ENCODE measurements at regions not wholly inside any gene's neighbourhood (a gene's known extent, or its start where the extent isn't known, plus 50 kb on each side); places are given as distances from the start of the nearest gene placed in this dataset.

- no peak overlapping the region for H3K27ac ChIP-seq (ENCODE audit: low read depth, low read length)
- H3K9me3 ChIP-seq (ENCODE audit: control insufficient read depth, insufficient read depth, low read depth, low read length), result peaks cover 7% of the 10 kb centered on the region
- peaks cover 9% of the 10 kb centered on the region for H3K4me1 ChIP-seq (ENCODE audit: control insufficient read depth, insufficient read depth, low read length)
- H3K36me3 ChIP-seq (ENCODE audit: control insufficient read depth, insufficient read depth, low read length), result no peaks in the 10 kb centered on the region
- H3K4me3 ChIP-seq (ENCODE audit: low read depth, low read length), result no peak overlapping the region
- no peak overlapping the region for H3K9ac ChIP-seq (ENCODE audit: low read length)
- H3K27me3 ChIP-seq (ENCODE audit: control insufficient read depth, insufficient read depth, low read length), result no peaks in the 10 kb centered on the region
Observed at GRCh38 chr15:100713163-100713867, 110.9 kb downstream of the ASB7 start.

GRCh38 chr15:100714034-100714748, 111.8 kb downstream of the ASB7 start:
- H3K27ac ChIP-seq (ENCODE audit: low read depth, low read length), result no peak overlapping the region
- no peaks in the 10 kb centered on the region for H3K36me3 ChIP-seq (ENCODE audit: control insufficient read depth, insufficient read depth, low read length)
- no peak overlapping the region for H3K9ac ChIP-seq (ENCODE audit: low read length)
- H3K9me3 ChIP-seq (ENCODE audit: control insufficient read depth, insufficient read depth, low read depth, low read length), result peaks cover 7% of the 10 kb centered on the region
- no peaks in the 10 kb centered on the region for H3K27me3 ChIP-seq (ENCODE audit: control insufficient read depth, insufficient read depth, low read length)
- no peak overlapping the region for H3K4me3 ChIP-seq (ENCODE audit: low read depth, low read length)
- peaks cover 9% of the 10 kb centered on the region for H3K4me1 ChIP-seq (ENCODE audit: control insufficient read depth, insufficient read depth, low read length)

GRCh38 chr15:100714749-100715342, 112.5 kb downstream of the ASB7 start:
- Histone ChIP-seq H3K27ac (ENCODE audit: low read depth, low read length) (no peak overlapping the region), H3K4me3 (ENCODE audit: low read depth, low read length) (no peak overlapping the region), H3K27me3 (ENCODE audit: control insufficient read depth, insufficient read depth, low read length) (no peaks in the 10 kb centered on the region), H3K9me3 (ENCODE audit: control insufficient read depth, insufficient read depth, low read depth, low read length) (peaks cover 7% of the 10 kb centered on the region), H3K36me3 (ENCODE audit: control insufficient read depth, insufficient read depth, low read length) (no peaks in the 10 kb centered on the region), H3K4me1 (ENCODE audit: control insufficient read depth, insufficient read depth, low read length) (peaks cover 9% of the 10 kb centered on the region), H3K9ac (ENCODE audit: low read length) (no peak overlapping the region)

GRCh38 chr15:100715571-100716455, 113.4 kb downstream of the ASB7 start:
- H3K9me3 ChIP-seq (ENCODE audit: control insufficient read depth, insufficient read depth, low read depth, low read length), result peaks cover 4% of the 10 kb centered on the region; the same call in 1 of the 2 replicates
- no peaks in the 10 kb centered on the region for H3K27me3 ChIP-seq (ENCODE audit: control insufficient read depth, insufficient read depth, low read length)
- H3K36me3 ChIP-seq (ENCODE audit: control insufficient read depth, insufficient read depth, low read length), result no peaks in the 10 kb centered on the region
- no peak overlapping the region for H3K27ac ChIP-seq (ENCODE audit: low read depth, low read length)
- H3K4me1 ChIP-seq (ENCODE audit: control insufficient read depth, insufficient read depth, low read length), result peaks cover 9% of the 10 kb centered on the region
- H3K9ac ChIP-seq (ENCODE audit: low read length), result no peak overlapping the region
- H3K4me3 ChIP-seq (ENCODE audit: low read depth, low read length), result no peak overlapping the region

GRCh38 chr15:100716456-100717085, 114.2 kb downstream of the ASB7 start:
- Histone ChIP-seq H3K27me3 (ENCODE audit: control insufficient read depth, insufficient read depth, low read length) (no peaks in the 10 kb centered on the region), H3K36me3 (ENCODE audit: control insufficient read depth, insufficient read depth, low read length) (no peaks in the 10 kb centered on the region), H3K9me3 (ENCODE audit: control insufficient read depth, insufficient read depth, low read depth, low read length) (no peaks in the 10 kb centered on the region), H3K4me1 (ENCODE audit: control insufficient read depth, insufficient read depth, low read length) (peaks cover 9% of the 10 kb centered on the region), H3K9ac (ENCODE audit: low read length) (no peak overlapping the region), H3K27ac (ENCODE audit: low read depth, low read length) (no peak overlapping the region), H3K4me3 (ENCODE audit: low read depth, low read length) (no peak overlapping the region)

GRCh38 chr15:100717596-100717995, 115.2 kb downstream of the ASB7 start:
- no peak overlapping the region for H3K9ac ChIP-seq (ENCODE audit: low read length)

GRCh38 chr15:100718075-100718980, 115.9 kb downstream of the ASB7 start:
- H3K4me3 ChIP-seq (ENCODE audit: low read depth, low read length), result no peak overlapping the region
- no peak overlapping the region for H3K9ac ChIP-seq (ENCODE audit: low read length)
- H3K9me3 ChIP-seq (ENCODE audit: control insufficient read depth, insufficient read depth, low read depth, low read length), result no peaks in the 10 kb centered on the region
- H3K36me3 ChIP-seq (ENCODE audit: control insufficient read depth, insufficient read depth, low read length), result no peaks in the 10 kb centered on the region
- no peaks in the 10 kb centered on the region for H3K27me3 ChIP-seq (ENCODE audit: control insufficient read depth, insufficient read depth, low read length)
- H3K27ac ChIP-seq (ENCODE audit: low read depth, low read length), result no peak overlapping the region
- peaks cover 5% of the 10 kb centered on the region for H3K4me1 ChIP-seq (ENCODE audit: control insufficient read depth, insufficient read depth, low read length)

More at GRCh38 chr15:100717596-100717995, 115.2 kb downstream of the ASB7 start:
- no peaks in the 10 kb centered on the region for H3K36me3 ChIP-seq (ENCODE audit: control insufficient read depth, insufficient read depth, low read length)
- peaks cover 9% of the 10 kb centered on the region for H3K4me1 ChIP-seq (ENCODE audit: control insufficient read depth, insufficient read depth, low read length)
- H3K4me3 ChIP-seq (ENCODE audit: low read depth, low read length), result no peak overlapping the region
- no peaks in the 10 kb centered on the region for H3K27me3 ChIP-seq (ENCODE audit: control insufficient read depth, insufficient read depth, low read length)
- H3K27ac ChIP-seq (ENCODE audit: low read depth, low read length), result no peak overlapping the region
- no peaks in the 10 kb centered on the region for H3K9me3 ChIP-seq (ENCODE audit: control insufficient read depth, insufficient read depth, low read depth, low read length)

- Histone ChIP-seq H3K9ac (ENCODE audit: low read length) (no peak overlapping the region), H3K27ac (ENCODE audit: low read depth, low read length) (no peak overlapping the region), H3K36me3 (ENCODE audit: control insufficient read depth, insufficient read depth, low read length) (no peaks in the 10 kb centered on the region), H3K9me3 (ENCODE audit: control insufficient read depth, insufficient read depth, low read depth, low read length) (no peaks in the 10 kb centered on the region), H3K4me3 (ENCODE audit: low read depth, low read length) (no peak overlapping the region), H3K4me1 (ENCODE audit: control insufficient read depth, insufficient read depth, low read length) (no peaks in the 10 kb centered on the region), H3K27me3 (ENCODE audit: control insufficient read depth, insufficient read depth, low read length) (no peaks in the 10 kb centered on the region)
Observed at GRCh38 chr15:100720406-100720967, 118.1 kb downstream of the ASB7 start.

GRCh38 chr15:100721758-100722550, 119.6 kb downstream of the ASB7 start:
- H3K36me3 ChIP-seq (ENCODE audit: control insufficient read depth, insufficient read depth, low read length), result no peaks in the 10 kb centered on the region
- H3K4me3 ChIP-seq (ENCODE audit: low read depth, low read length), result no peak overlapping the region
- H3K27me3 ChIP-seq (ENCODE audit: control insufficient read depth, insufficient read depth, low read length), result no peaks in the 10 kb centered on the region
- no peaks in the 10 kb centered on the region for H3K9me3 ChIP-seq (ENCODE audit: control insufficient read depth, insufficient read depth, low read depth, low read length)
- peaks cover 3% of the 10 kb centered on the region; the same call in 1 of the 2 replicates for H3K4me1 ChIP-seq (ENCODE audit: control insufficient read depth, insufficient read depth, low read length)
- H3K9ac ChIP-seq (ENCODE audit: low read length), result no peak overlapping the region
- no peak overlapping the region for H3K27ac ChIP-seq (ENCODE audit: low read depth, low read length)

All from HUES6 (cell line).